ENCODE measurements at regions not wholly inside any gene's neighbourhood (a gene's known extent, or its start where the extent isn't known, plus 50 kb on each side); places are given as distances from the start of the nearest gene placed in this dataset.
"Not testable (repeated sequence)": the region's sequence is repeated elsewhere in the genome, so short reads cannot be mapped to it uniquely, and the experiment has no call there.

- no peak for DNase-seq (ENCODE audit: low spot score, unreplicated experiment)
- Mint-ChIP-seq H3K9me3 (ENCODE audit: low read depth) (peaks cover 3% of the 10 kb centered on the region), H3K4me3 (ENCODE audit: low read depth) (no peak overlapping the region), H3K36me3 (ENCODE audit: insufficient read depth) (no peaks in the 10 kb centered on the region), H3K4me1 (ENCODE audit: low read depth) (peaks cover 7% of the 10 kb centered on the region), H3K27me3 (peaks cover 3% of the 10 kb centered on the region), H3K27ac (no peak overlapping the region)
- TF ChIP-seq, protein P1, sequence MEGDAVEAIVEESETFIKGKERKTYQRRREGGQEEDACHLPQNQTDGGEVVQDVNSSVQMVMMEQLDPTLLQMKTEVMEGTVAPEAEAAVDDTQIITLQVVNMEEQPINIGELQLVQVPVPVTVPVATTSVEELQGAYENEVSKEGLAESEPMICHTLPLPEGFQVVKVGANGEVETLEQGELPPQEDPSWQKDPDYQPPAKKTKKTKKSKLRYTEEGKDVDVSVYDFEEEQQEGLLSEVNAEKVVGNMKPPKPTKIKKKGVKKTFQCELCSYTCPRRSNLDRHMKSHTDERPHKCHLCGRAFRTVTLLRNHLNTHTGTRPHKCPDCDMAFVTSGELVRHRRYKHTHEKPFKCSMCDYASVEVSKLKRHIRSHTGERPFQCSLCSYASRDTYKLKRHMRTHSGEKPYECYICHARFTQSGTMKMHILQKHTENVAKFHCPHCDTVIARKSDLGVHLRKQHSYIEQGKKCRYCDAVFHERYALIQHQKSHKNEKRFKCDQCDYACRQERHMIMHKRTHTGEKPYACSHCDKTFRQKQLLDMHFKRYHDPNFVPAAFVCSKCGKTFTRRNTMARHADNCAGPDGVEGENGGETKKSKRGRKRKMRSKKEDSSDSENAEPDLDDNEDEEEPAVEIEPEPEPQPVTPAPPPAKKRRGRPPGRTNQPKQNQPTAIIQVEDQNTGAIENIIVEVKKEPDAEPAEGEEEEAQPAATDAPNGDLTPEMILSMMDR (IDR thresholded peaks at IDR 0.05; ENCODE audit: unreplicated experiment) = no peak
Measured at GRCh38 chr5:79924936-79925893, 65.8 kb downstream of the MTX3 start.

DNA sequence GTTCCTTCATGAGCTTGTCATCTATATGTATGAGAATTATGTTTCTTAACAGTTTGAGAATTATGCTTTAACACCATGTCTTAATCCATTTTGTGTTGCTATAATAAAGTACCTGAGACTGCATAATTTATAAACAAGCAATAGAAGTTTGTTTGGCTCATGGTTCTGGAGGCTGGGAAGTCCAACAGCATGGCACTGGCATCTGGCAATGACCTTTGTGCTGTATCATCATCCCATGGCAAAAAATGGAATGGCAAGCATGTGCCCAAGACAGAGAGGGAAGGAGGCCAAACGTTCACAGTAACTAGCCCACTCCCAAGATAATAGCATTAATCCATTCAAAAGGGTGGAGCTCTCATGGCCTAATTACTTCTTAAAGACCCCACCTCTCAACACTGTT, 67.6 kb downstream of the MTX3 start:
- H3K27ac Mint-ChIP-seq = no peak overlapping the region
- H3K4me3 Mint-ChIP-seq (ENCODE audit: low read depth) = no peak overlapping the region
- TF ChIP-seq, protein P1 (IDR thresholded peaks at IDR 0.05; ENCODE audit: unreplicated experiment) = no peak
- peaks cover 10% of the 10 kb centered on the region for H3K9me3 Mint-ChIP-seq (ENCODE audit: low read depth)
- no peak for DNase-seq (ENCODE audit: low spot score, unreplicated experiment)
- no peaks in the 10 kb centered on the region for H3K36me3 Mint-ChIP-seq (ENCODE audit: insufficient read depth)
- H3K4me1 Mint-ChIP-seq (ENCODE audit: low read depth) = peaks cover 5% of the 10 kb centered on the region
- H3K27me3 Mint-ChIP-seq = peaks cover 3% of the 10 kb centered on the region

DNA sequence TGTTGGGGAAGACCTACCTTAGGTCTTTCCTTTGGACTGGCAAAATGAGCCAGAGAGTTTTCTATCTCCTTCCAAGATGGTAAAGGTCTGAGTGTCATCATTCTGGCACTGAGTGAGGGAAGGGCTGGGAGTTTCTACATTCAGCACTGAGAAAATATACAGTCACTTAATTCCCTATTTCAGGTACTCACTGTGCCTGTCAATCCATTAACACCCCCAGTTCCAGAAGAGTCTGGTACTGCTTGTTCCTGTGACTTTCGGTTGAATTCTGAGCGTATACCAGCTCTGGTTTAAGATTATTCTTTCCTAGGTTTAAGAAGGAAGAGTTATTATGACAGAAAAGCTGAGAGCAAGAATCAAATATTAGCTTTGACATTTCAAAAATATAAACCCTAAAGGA, 68.4 kb downstream of the MTX3 start:
- no peaks in the 10 kb centered on the region for H3K4me1 Mint-ChIP-seq (ENCODE audit: low read depth)
- peaks cover 14% of the 10 kb centered on the region for H3K9me3 Mint-ChIP-seq (ENCODE audit: low read depth)
- no peak overlapping the region for H3K4me3 Mint-ChIP-seq (ENCODE audit: low read depth)
- H3K36me3 Mint-ChIP-seq (ENCODE audit: insufficient read depth) = no peaks in the 10 kb centered on the region
- DNase-seq (ENCODE audit: low spot score, unreplicated experiment) = no peak
- H3K27ac Mint-ChIP-seq = no peak overlapping the region
- TF ChIP-seq, protein P1 (IDR thresholded peaks at IDR 0.05; ENCODE audit: unreplicated experiment) = no peak
- peaks cover 3% of the 10 kb centered on the region for H3K27me3 Mint-ChIP-seq

- not testable (repeated sequence) for H3K27me3 Mint-ChIP-seq; H3K9me3 Mint-ChIP-seq (ENCODE audit: low read depth); H3K4me3 Mint-ChIP-seq (ENCODE audit: low read depth); H3K27ac Mint-ChIP-seq; DNase-seq (ENCODE audit: low spot score, unreplicated experiment); H3K36me3 Mint-ChIP-seq (ENCODE audit: insufficient read depth); H3K4me1 Mint-ChIP-seq (ENCODE audit: low read depth)
Measured at GRCh38 chr5:79907452-79907851, 83.6 kb downstream of the MTX3 start.

DNA sequence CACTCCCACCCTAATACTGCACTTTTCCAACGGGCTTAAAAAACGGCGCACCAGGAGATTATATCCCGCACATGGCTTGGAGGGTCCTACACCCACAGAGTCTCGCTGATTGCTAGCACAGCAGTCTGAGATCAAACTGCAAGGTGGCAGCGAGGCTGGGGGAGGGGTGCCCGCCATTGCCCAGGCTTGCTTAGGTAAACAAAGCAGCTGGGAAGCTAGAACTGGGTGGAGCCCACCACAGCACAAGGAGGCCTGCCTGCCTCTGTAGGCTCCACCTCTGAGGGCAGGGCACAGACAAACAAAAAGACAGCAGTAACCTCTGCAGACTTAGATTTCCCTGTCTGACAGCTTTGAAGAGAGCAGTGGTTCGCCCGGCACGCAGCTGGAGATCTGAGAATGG, 88.5 kb downstream of the MTX3 start:
- DNase-seq (ENCODE audit: low spot score, unreplicated experiment); H3K4me1 Mint-ChIP-seq (ENCODE audit: low read depth); H3K36me3 Mint-ChIP-seq (ENCODE audit: insufficient read depth); H3K27ac Mint-ChIP-seq; H3K4me3 Mint-ChIP-seq (ENCODE audit: low read depth); H3K9me3 Mint-ChIP-seq (ENCODE audit: low read depth); H3K27me3 Mint-ChIP-seq: not testable (repeated sequence)

GRCh38 chr5:79901631-79902030, 89.4 kb downstream of the MTX3 start:
- TF ChIP-seq, protein P1 (IDR thresholded peaks at IDR 0.05; ENCODE audit: unreplicated experiment) = no peak
- DNase-seq (ENCODE audit: low spot score, unreplicated experiment) = no peak
- Mint-ChIP-seq H3K4me3 (ENCODE audit: low read depth) (no peak overlapping the region), H3K27me3 (no peaks in the 10 kb centered on the region), H3K9me3 (ENCODE audit: low read depth) (peaks cover 9% of the 10 kb centered on the region), H3K27ac (no peak overlapping the region), H3K4me1 (ENCODE audit: low read depth) (no peaks in the 10 kb centered on the region), H3K36me3 (ENCODE audit: insufficient read depth) (no peaks in the 10 kb centered on the region)

Measured in progenitor cell of endocrine pancreas (in vitro differentiated cells).